ENCODE measurements at regions not wholly inside any gene's neighbourhood (a gene's known extent, or its start where the extent isn't known, plus 50 kb on each side); places are given as distances from the start of the nearest gene placed in this dataset.

GRCh38 chr20:51097351-51098120 is 74.6 kb upstream of the KCNG1 start:
- TF ChIP-seq POLR2A (IDR thresholded peaks at IDR 0.05) = no peak
- TF ChIP-seq CTCF (IDR thresholded peaks at IDR 0.05) = no peak
- no peak for TF ChIP-seq EP300 (IDR thresholded peaks at IDR 0.05)
